ENCODE measurements at regions not wholly inside any gene's neighbourhood (a gene's known extent, or its start where the extent isn't known, plus 50 kb on each side); places are given as distances from the start of the nearest gene placed in this dataset.

GRCh38 chr6:137978252-137978896, 111.3 kb downstream of the TNFAIP3 start:
- TF ChIP-seq CTCF (IDR thresholded peaks at IDR 0.05 in 8 of 11, conservative IDR thresholded peaks at IDR 0.05 in 3 of 11) (no peak), POLR2AphosphoS5 (IDR thresholded peaks at IDR 0.05) (no peak), POLR2A (IDR thresholded peaks at IDR 0.05) (no peak)
